ENCODE measurements at regions not wholly inside any gene's neighbourhood (a gene's known extent, or its start where the extent isn't known, plus 50 kb on each side); places are given as distances from the start of the nearest gene placed in this dataset.

GRCh38 chr6:103396768-103397167 lies 1463.0 kb downstream of the HACE1 start:
- TF ChIP-seq CTCF (IDR thresholded peaks at IDR 0.05), result no peak
- no peak for TF ChIP-seq POLR2A (IDR thresholded peaks at IDR 0.05)
